ENCODE measurements at regions not wholly inside any gene's neighbourhood (a gene's known extent, or its start where the extent isn't known, plus 50 kb on each side); places are given as distances from the start of the nearest gene placed in this dataset.
"Not testable (repeated sequence)": the region's sequence is repeated elsewhere in the genome, so short reads cannot be mapped to it uniquely, and the experiment has no call there.

DNA sequence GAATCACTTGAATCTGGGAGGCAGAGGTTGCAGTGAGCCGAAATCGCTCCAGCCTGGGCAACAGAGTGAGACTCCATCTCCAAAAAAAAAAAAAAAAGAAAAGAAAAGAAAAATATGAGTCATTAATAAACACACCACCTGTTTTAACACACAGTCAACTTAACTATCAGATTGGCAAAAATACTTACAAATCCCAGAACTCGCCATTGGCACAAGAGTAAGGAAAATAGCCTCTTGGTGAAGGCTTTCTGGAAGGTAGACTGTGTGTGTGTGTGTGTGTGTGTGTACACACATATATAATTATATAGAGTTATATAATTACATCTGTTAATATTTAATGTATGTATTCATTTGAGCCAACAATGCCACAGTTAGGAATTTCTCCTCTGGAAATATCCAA, 63.7 kb upstream of the UXS1 start (continued):
- no peak for TF ChIP-seq ZNF317 (CRISPR knock-in tag; IDR thresholded peaks at IDR 0.05; ENCODE audit: borderline replicate concordance, low read depth)
- no peak for TF ChIP-seq TEAD1 (CRISPR knock-in tag; IDR thresholded peaks at IDR 0.05)

DNA sequence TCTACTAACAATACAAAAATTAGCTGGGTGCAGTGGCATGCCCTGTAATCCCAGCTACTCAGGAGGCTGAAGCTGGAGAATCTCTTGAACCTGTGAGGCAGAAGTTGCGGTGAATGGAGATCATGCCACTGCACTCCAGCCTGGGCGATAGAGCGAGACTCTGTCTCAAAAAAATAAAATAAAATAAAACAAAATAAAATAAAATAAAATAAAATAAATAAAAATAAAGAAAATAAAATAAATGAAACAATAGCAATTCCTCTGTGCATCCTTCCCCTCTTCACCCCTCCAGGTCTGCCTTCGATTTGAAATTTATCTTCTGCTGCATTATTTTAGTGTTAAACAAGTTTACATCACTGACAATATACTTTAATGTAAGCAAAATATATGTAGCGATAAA, 63.0 kb upstream of the UXS1 start:
- no peak overlapping the region for H3K4me3 Mint-ChIP-seq
- POLR2A ChIA-PET: no interaction called here
- no peak overlapping the region for H3K27ac Mint-ChIP-seq
- H3K27me3 Mint-ChIP-seq (ENCODE audit: low read depth): no peaks in the 10 kb centered on the region
- peak; percentile 94 for TF ChIP-seq HMGA2 (CRISPR knock-in tag; IDR thresholded peaks at IDR 0.05)
- no peak for TF ChIP-seq ATF1 (CRISPR knock-in tag; IDR thresholded peaks at IDR 0.05)
- H3K9me3 Mint-ChIP-seq: no peaks in the 10 kb centered on the region
- CTCF ChIA-PET: interaction anchor here (0.7 kb wide), 1 partner anchor 1132 kb away, joined by 3 read pairs; no protein-coding TSS in a partner anchor
- H3K4me1 Mint-ChIP-seq: no peaks in the 10 kb centered on the region
- no peaks in the 10 kb centered on the region for H3K36me3 Mint-ChIP-seq
- DNase-seq (ENCODE audit: low spot score) (no peak), ATAC-seq (no peak)

DNA sequence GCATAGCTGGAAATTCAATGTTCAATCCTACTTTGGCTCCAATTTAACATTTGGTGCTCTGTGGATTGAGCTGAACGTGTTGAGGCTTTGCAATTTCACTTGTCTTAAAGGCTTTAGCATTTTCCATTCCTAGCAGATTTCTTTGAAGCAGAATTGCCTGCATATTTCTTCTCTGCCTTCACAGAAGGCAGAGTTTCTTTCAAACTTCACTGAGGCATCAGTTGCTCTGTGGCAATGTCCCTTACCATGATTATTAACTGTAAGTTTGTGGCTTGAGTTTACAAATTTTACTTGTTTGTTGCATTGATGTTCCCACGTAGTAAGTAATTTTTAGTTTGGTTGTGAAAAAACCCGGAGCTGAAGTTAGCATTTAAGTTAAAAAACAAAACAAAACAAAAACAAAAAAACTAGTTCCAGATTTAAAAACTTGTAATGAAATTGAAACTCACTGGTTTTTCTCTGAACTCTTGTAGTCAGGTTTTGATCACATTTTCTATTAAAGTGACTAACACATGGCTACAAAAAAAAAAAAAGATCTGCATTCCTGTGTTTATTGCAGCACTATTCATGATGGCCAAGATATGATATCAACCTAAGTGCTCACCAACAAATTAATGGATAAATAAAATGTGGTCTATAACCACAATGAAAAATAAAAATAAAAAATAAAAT, 55.2 kb upstream of the UXS1 start:
- H3K27me3 Mint-ChIP-seq (ENCODE audit: low read depth); H3K9me3 Mint-ChIP-seq; CTCF ChIA-PET; DNase-seq (ENCODE audit: low spot score); H3K36me3 Mint-ChIP-seq; ATAC-seq; POLR2A ChIA-PET; H3K4me1 Mint-ChIP-seq; H3K4me3 Mint-ChIP-seq; H3K27ac Mint-ChIP-seq: not testable (repeated sequence)

DNA sequence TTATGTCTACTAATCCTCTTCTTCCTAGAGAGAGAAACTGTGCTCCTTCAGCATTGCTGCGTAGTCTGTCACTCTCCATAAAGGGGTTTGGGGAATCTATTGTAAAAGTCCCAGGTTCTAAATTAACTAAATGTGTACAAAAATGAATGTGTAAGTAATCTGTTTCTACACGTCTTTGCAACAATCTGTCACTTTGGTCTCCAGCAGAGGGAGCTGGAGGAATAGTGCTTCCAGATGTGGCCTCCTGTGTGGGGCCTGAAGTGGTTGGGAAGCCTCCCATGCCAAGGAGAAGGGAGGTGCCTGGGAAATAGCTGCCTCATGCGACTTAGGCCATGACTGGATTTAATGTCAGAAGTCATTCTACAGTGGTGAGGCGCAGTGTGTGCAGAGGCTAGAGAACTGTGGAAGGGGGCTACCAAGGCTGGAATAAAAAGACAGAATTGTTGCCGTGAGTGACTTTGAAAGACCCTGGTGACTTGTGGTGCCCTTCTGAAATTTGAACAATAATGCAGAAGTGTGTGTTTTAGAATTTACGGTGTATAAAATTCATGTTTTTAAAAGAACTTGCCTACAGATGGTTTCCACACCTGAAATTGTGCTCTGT, 54.5 kb upstream of the UXS1 start:
- ATAC-seq (peak; percentile 98), DNase-seq (ENCODE audit: low spot score) (peak; percentile 16)
- H3K27me3 Mint-ChIP-seq (ENCODE audit: low read depth); H3K9me3 Mint-ChIP-seq; H3K27ac Mint-ChIP-seq; POLR2A ChIA-PET; H3K4me1 Mint-ChIP-seq; H3K36me3 Mint-ChIP-seq; H3K4me3 Mint-ChIP-seq; CTCF ChIA-PET: not testable (repeated sequence)
- TF ChIP-seq, protein P1, sequence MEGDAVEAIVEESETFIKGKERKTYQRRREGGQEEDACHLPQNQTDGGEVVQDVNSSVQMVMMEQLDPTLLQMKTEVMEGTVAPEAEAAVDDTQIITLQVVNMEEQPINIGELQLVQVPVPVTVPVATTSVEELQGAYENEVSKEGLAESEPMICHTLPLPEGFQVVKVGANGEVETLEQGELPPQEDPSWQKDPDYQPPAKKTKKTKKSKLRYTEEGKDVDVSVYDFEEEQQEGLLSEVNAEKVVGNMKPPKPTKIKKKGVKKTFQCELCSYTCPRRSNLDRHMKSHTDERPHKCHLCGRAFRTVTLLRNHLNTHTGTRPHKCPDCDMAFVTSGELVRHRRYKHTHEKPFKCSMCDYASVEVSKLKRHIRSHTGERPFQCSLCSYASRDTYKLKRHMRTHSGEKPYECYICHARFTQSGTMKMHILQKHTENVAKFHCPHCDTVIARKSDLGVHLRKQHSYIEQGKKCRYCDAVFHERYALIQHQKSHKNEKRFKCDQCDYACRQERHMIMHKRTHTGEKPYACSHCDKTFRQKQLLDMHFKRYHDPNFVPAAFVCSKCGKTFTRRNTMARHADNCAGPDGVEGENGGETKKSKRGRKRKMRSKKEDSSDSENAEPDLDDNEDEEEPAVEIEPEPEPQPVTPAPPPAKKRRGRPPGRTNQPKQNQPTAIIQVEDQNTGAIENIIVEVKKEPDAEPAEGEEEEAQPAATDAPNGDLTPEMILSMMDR (IDR thresholded peaks at IDR 0.05): peak; percentile 40; the same call in 1 of the 2 replicates
